H1 (cell line): ENCODE measurements at regions not wholly inside any gene's neighbourhood (a gene's known extent, or its start where the extent isn't known, plus 50 kb on each side); places are given as distances from the start of the nearest gene placed in this dataset.

Source experiments
- CTCF ChIP-seq, 3 experiments: IDR thresholded peaks; 1 replicate in 2 of 3; 2 replicates in 1 of 3; pipeline versions ENCODE4 v1.5.1 to v1.6.1; 2011; ENCODE audit warnings: low read length in 3 of 3, mild to moderate bottlenecking in 3 of 3, inconsistent platforms in 2 of 3, low read depth in 1 of 3, moderate library complexity in 1 of 3; ENCODE audit not compliant: insufficient read depth in 1 of 3; ENCODE audit errors: control extremely low read depth in 1 of 3
- EP300 ChIP-seq, 2 experiments: IDR thresholded peaks; 1 replicate in 1 of 2; 2 replicates in 1 of 2; pipeline ENCODE4 v1.6.1; 2011 to 2012; ENCODE audit warnings: low read depth in 2 of 2, low read length in 2 of 2, mild to moderate bottlenecking in 2 of 2, borderline replicate concordance in 1 of 2, inconsistent platforms in 1 of 2, moderate library complexity in 1 of 2
- FOSL1 ChIP-seq: IDR thresholded peaks from 2 replicates; pipeline ENCODE4 v1.6.1; 2011; ENCODE audit warnings: mild to moderate bottlenecking, low read depth, low read length, moderate library complexity; ENCODE audit not compliant: insufficient read depth
- HDAC2 ChIP-seq, 2 experiments: fragments of 300-600 bp in 1 of 2; sonication (generic) in 1 of 2; IDR thresholded peaks; 2 replicates each; pipeline ENCODE4 v1.6.1; 2011 to 2012; ENCODE audit warnings: low read depth in 2 of 2, low read length in 2 of 2, mild to moderate bottlenecking in 2 of 2, moderate library complexity in 2 of 2, borderline replicate concordance in 1 of 2, inconsistent platforms in 1 of 2
- POU5F1 ChIP-seq: IDR thresholded peaks from 2 replicates; pipeline ENCODE4 v1.6.1; 2011; ENCODE audit warnings: low read depth, mild to moderate bottlenecking, low read length, moderate library complexity
- SP1 ChIP-seq: IDR thresholded peaks from 2 replicates; pipeline ENCODE4 v1.6.1; 2011; ENCODE audit warnings: low read depth, low read length

DNA sequence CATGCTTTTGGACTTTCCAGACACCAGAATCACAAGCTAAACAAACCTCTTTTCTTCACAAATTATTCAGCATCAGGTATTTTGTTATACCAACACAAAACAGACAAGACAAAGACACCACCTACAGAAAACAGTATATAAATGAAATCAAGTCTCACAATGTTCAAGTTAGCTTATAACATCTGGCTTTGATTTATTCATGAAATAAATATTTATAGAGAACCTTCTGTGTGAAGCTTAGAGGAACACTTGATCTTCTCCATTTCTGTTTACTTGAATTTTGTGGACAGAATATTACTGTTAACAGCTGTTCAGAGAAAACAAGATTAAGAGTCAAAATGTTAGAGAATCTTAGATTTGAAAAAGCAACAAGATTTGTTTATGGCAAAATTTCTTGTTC lies 137.4 kb upstream of the PRR16 start:
- TF ChIP-seq HDAC2 (IDR thresholded peaks at IDR 0.05; ENCODE audit: borderline replicate concordance in 1 of 2, low read depth in 2 of 2, low read length in 2 of 2) (no peak), FOSL1 (no peak), POU5F1 (no peak), EP300 (IDR thresholded peaks at IDR 0.05; ENCODE audit: borderline replicate concordance in 1 of 2, low read depth in 2 of 2, low read length in 2 of 2) (no peak), SP1 (no peak), CTCF (IDR thresholded peaks at IDR 0.05; ENCODE audit: control extremely low read depth in 1 of 3, insufficient read depth in 1 of 3, low read depth in 1 of 3, low read length in 3 of 3) (no peak)
